GM12873 (cell line): ENCODE measurements at regions not wholly inside any gene's neighbourhood (a gene's known extent, or its start where the extent isn't known, plus 50 kb on each side); places are given as distances from the start of the nearest gene placed in this dataset.

Experiments
- CTCF ChIP-seq: IDR thresholded peaks from 2 replicates; pipeline ENCODE4 v1.5.1; 2012; ENCODE audit warnings: low read depth, mild to moderate bottlenecking, moderate library complexity, low read length, control low read depth; ENCODE audit not compliant: insufficient read depth; ENCODE audit errors: missing control alignments

GRCh38 chr9:95813923-95814322, 61.6 kb upstream of the ERCC6L2 start:
- no peak for TF ChIP-seq CTCF

DNA sequence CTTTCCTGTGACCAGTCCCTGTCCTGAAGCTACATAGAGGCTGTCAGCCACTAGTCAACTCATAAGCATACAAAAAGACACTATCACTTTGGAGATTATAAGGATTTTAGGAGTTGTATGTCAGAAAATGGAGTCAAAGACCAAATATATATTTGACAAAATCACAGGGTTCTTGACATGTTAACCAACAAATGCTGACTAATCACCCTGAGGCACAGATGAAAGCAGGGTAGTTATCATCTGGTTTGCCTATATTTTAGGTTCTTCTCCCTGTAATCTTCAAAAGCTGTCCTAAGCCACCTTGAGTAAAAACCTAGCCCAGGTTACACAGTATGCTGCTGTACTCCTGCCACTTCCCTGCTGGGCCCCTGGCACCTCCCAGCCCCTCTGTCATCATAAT, 64.7 kb upstream of the ERCC6L2 start:
- TF ChIP-seq CTCF, result no peak

DNA sequence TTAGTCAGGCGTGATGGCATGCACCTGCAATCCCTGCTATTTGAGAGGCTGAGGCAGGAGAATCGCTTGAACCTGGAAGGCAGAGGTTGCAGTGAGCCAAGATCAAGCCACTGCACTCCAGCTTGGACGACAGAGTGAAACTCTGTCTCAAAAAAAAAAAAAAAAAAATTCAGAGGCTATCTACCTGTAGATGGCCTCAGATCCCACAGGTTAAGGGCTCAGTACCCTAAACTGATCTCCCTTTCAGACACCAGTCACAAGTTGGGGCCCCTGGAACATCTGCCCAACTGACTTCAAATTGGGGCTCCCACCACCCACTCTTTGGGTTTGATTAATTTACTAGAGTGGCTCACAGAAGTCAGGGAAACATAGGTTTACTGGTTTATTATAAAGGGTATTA, 65.4 kb upstream of the ERCC6L2 start:
- TF ChIP-seq CTCF, result peak; percentile 20

- no peak for TF ChIP-seq CTCF
These were observed 65.8 kb upstream of the ERCC6L2 start for GRCh38 chr9:95809686-95810085.

DNA sequence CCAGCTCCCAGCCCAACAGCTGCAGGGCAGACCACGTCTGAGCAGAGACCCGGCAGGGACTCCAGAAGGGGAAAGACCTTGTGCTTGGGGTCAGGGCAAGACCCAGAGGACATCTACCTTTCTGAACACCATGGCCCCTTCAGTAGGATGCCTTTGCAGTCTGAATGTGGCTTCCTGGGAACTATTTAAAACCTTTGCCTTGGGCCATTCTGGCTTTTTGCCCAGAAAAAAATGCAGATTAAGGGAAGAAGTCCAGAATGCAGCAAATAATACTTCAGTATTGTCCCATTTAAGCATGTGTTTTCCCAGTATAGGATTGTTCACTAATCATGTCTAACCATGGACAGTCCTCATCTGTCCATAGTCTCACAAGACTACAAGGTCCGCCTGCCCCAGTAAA, 67.5 kb upstream of the ERCC6L2 start:
- TF ChIP-seq CTCF, result no peak

GRCh38 chr9:95807326-95807947, 68.1 kb upstream of the ERCC6L2 start:
- no peak for TF ChIP-seq CTCF

- TF ChIP-seq CTCF, result no peak
These were observed 72.3 kb upstream of the ERCC6L2 start for GRCh38 chr9:95803197-95803596.
